GM19035 (cell line): ENCODE measurements at regions not wholly inside any gene's neighbourhood (a gene's known extent, or its start where the extent isn't known, plus 50 kb on each side); places are given as distances from the start of the nearest gene placed in this dataset.

Experiments used
- ATAC-seq: cut with Tn5 transposase; IDR thresholded peaks from one replicate; pipeline ENCODE4 v1.9.1; 2021; ENCODE audit not compliant: unreplicated experiment

- no peak for ATAC-seq
Observed at GRCh38 chrY:15397556-15398280, 873.4 kb downstream of the NLGN4Y start.

GRCh38 chrY:15402451-15402850 lies 878.1 kb downstream of the NLGN4Y start:
- no peak for ATAC-seq

DNA sequence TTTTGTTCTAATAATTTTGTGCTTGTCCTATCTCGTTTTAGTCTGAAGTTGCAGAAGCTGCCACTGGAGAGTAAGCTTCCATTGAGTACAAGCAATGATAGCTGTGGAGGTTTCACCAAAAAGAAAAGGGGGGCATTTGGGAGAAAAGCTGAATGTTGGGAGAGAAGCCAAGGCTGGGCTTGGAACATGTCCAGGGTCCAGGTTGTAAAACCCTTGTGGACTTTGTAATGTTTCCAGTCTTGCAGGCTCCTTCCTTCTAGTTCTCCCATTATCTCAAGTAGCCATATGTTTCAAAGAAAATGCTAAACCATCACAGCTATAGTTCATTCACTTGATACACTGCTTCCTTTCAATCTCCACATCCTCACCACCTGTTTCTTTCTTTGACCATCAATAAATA lies 880.2 kb downstream of the NLGN4Y start:
- no peak for ATAC-seq

DNA sequence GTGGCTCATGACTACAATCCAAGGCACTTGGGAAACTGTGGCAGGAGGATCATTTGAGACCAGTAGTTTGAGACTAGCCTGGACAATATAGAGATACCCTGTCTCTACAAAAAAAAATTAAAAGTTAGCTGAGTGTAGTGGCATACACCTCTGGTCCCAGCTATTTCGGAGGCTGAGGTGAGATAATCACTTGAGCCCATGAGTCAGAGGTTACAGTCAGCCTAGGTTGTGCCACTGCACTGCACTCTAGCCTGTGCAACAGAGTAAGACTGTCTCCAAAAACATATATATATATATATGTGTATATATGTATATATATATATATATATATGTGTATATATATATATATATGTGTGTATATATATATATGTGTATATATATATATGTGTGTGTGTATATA lies 890.8 kb downstream of the NLGN4Y start:
- no peak for ATAC-seq

DNA sequence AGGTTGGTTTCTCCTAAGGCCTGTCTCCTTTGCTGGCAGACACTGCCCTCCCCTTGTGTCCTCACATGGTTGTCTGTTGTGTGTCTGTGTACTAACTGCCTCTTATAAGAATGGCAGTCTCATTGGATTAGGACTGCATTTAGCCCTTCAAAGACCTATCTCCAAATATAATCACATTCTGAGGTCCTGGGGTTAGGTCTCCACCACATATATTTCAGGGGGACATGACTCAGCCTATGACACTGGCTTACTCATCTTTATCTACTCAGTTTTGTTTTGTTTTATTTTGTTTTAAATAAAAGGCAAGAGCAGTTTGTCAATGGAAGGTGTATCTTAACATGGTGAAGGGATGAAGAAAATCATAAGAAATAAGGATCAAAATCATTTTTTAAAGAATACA lies 894.3 kb downstream of the NLGN4Y start:
- ATAC-seq: no peak

DNA sequence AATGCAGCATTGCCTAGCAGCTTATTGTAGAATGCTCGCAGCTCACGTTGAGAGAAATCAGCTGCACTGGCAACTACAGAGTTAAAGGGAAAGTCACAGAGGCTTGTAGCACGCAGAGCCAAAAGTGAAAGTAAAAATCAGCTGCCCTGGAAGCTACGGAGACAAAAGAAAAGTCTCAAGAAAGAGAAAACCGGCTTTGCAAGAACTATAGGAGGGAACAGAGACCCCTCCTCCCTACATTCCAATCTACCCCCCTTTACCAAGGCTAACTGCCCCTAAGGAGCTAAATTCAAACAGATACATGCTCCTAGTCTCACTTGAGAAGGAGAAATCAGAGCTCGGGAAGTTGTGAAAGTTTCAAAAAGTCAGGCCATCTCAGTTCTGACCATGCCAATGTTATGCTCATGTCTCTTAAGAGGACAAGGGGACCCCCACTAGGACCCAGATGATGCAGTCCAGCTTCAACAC lies 900.4 kb downstream of the NLGN4Y start:
- peak; percentile 85 for ATAC-seq

- ATAC-seq: no peak
Observed at GRCh38 chrY:15440021-15440695, 915.8 kb downstream of the NLGN4Y start.

DNA sequence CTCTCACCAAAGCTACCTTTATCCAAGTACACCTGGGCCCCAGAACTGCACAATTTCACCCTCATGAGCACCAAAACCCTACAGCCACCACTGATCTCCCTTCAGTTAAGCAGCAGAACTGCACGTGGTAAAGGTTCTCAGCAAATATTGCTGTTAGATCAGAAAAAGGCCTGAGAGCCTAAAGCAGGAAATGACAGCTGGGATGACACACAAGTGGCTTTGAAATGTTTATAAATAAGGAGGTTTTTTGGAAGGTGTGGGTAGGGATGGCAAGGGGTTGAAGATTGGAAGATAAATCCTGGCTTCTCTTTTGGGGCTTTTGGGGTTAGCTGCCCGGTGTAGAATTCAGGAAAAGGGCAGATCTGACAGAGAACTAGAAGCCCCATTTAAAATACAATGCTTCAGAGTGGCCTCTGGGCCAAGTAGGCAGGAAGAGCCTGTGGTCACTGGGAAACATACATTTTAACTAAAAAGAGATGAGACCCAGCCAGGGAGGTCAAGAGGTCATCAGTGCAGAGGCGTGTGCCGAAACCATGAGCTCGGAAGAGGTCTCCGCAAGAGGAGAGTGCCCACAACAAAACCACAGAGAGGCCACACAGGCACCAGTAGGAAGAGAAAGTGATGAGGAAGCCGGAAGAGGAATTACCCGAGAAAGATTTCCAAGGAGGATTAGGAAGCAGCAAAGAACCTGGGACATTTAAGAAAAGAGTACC lies 916.5 kb downstream of the NLGN4Y start:
- ATAC-seq: no peak

DNA sequence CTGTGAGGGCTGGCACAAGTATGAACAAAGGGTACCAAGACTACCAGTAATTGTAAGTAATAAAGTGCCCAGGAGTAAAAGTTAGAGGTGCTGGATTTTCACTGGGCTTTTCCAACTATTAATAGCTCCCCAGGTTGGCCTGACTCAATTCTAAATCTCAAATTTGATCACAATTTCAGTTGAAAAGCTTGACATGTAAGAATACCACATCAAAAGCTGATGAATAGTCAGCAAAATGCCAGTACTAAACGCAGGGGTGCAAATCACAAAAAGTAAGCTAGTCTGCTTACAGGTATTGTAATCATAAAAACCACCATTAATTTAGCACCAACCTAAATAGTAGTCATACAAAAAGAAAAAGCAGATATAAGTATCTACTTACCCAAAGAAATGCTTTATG lies 917.5 kb downstream of the NLGN4Y start:
- no peak for ATAC-seq

- ATAC-seq: no peak
Observed at GRCh38 chrY:15445871-15446270, 921.5 kb downstream of the NLGN4Y start.

- ATAC-seq: no peak
Observed at GRCh38 chrY:15446861-15447260, 922.5 kb downstream of the NLGN4Y start.

DNA sequence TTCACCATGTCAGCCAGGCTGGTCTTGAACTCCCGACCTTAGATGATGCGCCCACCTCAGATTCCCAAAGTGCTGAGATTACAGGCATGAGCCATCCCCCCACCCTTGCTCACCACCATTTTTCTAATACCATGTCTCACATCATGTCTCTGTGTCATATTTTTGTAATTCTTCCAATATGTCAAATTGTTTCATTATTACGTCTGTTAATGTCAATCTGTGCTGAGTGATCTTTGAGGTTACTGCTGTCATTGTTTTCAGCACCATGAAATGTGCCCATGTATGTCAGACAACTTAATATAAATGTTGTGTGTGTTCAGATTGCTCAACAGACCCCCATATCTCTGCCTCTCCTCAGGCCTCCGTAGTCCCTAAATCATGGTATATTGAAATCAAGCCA lies 923.6 kb downstream of the NLGN4Y start:
- no peak for ATAC-seq

- ATAC-seq: no peak
Observed at GRCh38 chrY:15455133-15455937, 931.0 kb downstream of the NLGN4Y start.

- ATAC-seq: no peak
Observed at GRCh38 chrY:15455980-15456469, 931.7 kb downstream of the NLGN4Y start.

GRCh38 chrY:15456491-15456890 lies 932.2 kb downstream of the NLGN4Y start:
- no peak for ATAC-seq

- no peak for ATAC-seq
Observed at GRCh38 chrY:15457682-15458081, 933.4 kb downstream of the NLGN4Y start.

DNA sequence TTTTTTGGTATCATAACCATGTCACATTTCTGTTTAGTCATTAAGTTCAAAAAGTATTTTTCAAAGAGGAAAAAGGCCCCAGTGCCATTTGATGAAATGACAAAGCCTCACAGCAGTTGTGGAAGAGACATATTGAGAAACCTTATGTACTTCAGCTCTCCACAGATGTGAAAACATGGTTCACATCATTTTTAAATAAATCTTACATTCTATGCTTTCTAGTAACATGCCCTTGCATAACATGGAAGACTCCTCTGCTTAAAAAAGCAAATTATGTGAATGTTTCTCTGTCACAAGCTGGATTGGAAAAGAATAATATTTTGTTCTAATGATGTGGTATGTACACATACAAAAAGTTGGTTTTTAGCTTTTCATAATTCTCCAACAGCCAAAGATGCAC lies 934.1 kb downstream of the NLGN4Y start:
- ATAC-seq: no peak

GRCh38 chrY:15465880-15466279 lies 941.6 kb downstream of the NLGN4Y start:
- ATAC-seq: no peak

DNA sequence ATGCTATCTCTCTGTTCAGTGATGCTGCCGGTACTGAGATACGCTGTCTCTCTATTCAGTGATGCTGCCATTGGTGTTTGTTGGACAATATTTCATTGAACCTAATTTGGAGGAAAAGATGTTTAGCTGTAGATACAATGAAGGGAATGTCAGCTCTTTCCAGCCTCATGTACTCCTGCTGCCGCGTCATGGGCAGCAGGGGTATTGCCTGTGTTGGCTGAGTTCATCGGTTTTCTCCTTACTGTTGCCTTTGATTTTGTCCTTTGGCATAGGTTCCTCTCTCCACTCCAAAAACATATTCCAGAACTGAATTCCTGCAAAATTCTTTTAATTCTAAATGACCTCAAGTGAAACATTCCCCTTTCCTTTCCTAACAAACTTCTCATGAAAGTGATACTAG lies 942.6 kb downstream of the NLGN4Y start:
- ATAC-seq: no peak

GRCh38 chrY:15468091-15468490 lies 943.8 kb downstream of the NLGN4Y start:
- ATAC-seq: no peak

- ATAC-seq: no peak
Observed at GRCh38 chrY:15471371-15471770, 947.0 kb downstream of the NLGN4Y start.
